ENCODE measurements at regions not wholly inside any gene's neighbourhood (a gene's known extent, or its start where the extent isn't known, plus 50 kb on each side); places are given as distances from the start of the nearest gene placed in this dataset.

GRCh38 chr18:30034818-30035217 lies 1007.7 kb downstream of the DSC3 start:
- H3K79me1 ChIP-seq (ENCODE audit: low read depth, low read length): no peaks in the 10 kb centered on the region

More at GRCh38 chr18:30034818-30035217, 1007.7 kb downstream of the DSC3 start:
- no peaks in the 10 kb centered on the region for H4K20me1 ChIP-seq (replicated peaks in 1 of 2; ENCODE audit: control insufficient read depth in 1 of 2, insufficient read depth in 2 of 2, low read length in 2 of 2)
- H2BK12ac ChIP-seq (ENCODE audit: low read depth, low read length): no peak overlapping the region
- H3K27ac ChIP-seq (ENCODE audit: low read depth, low read length): no peak overlapping the region
- no peaks in the 10 kb centered on the region for H3K23me2 ChIP-seq (ENCODE audit: low read depth, low read length)
- H2AK5ac ChIP-seq (ENCODE audit: low read depth, low read length): no peak overlapping the region
- 88% methylated on average over 3 of the region's 3 CpGs; no CpG with 5 or more reads in 1 of the 2 experiments for WGBS, 2 experiments (ENCODE audit: extremely low coverage in 1 of 2, insufficient coverage in 1 of 2, insufficient read length in 1 of 2, insufficient replicate concordance in 2 of 2, low coverage in 1 of 2, low lambda C conversion rate in 2 of 2, missing lambda C conversion rate in 1 of 2)
- H3K27me3 ChIP-seq (replicated peaks in 1 of 4; ENCODE audit: control insufficient read depth in 3 of 4, extremely low read depth in 1 of 4, insufficient read depth in 3 of 4, low read length in 3 of 4): no peaks in the 10 kb centered on the region
- H2AFZ ChIP-seq (ENCODE audit: low read length): no peak overlapping the region
- H2BK15ac ChIP-seq (ENCODE audit: low read length): no peak overlapping the region
- no peaks in the 10 kb centered on the region for H3K36me3 ChIP-seq (ENCODE audit: control insufficient read depth in 2 of 4, insufficient read depth in 4 of 4, low read length in 3 of 4)
- no peak overlapping the region for H3K4me2 ChIP-seq (ENCODE audit: insufficient read depth in 1 of 2, low read depth in 2 of 2, low read length in 2 of 2)
- peaks cover 15 to 17% of the 10 kb centered on the region in 2 experiments for H3K9me3 ChIP-seq (ENCODE audit: insufficient read depth in 2 of 2, low read depth in 1 of 2, low read length in 1 of 2)
- no peak overlapping the region for H3K18ac ChIP-seq (ENCODE audit: extremely low read depth, low read length)
- no peak overlapping the region for H3K4ac ChIP-seq (replicated peaks; ENCODE audit: insufficient read length, low read depth, low read length)
- H3K4me3 ChIP-seq (ENCODE audit: extremely low read depth in 1 of 4, insufficient read depth in 2 of 4, low read depth in 3 of 4, low read length in 4 of 4): no peak overlapping the region
- H4K5ac ChIP-seq (ENCODE audit: insufficient read length, low read depth, low read length): no peak overlapping the region
- DNase-seq (ENCODE audit: low read depth in 1 of 2, low spot score in 2 of 2) (no peak), FAIRE-seq (no peak)
- no peak for TF ChIP-seq CBX8 (IDR thresholded peaks at IDR 0.05; ENCODE audit: borderline replicate concordance, low read depth, low read length)
- no peak for TF ChIP-seq KDM4A (IDR thresholded peaks at IDR 0.05; ENCODE audit: low read depth, low read length, severe bottlenecking)
- no peak overlapping the region for H3K56ac ChIP-seq (replicated peaks; ENCODE audit: insufficient read length, low read depth, low read length)
- no peak overlapping the region for H3K23ac ChIP-seq (ENCODE audit: insufficient read length)
- H3K9ac ChIP-seq (replicated peaks in 1 of 4; ENCODE audit: extremely low read depth in 1 of 4, low read depth in 3 of 4, low read length in 3 of 4): no peak overlapping the region
- no peak overlapping the region for H2BK120ac ChIP-seq (replicated peaks; ENCODE audit: low read depth, low read length)
- H2BK20ac ChIP-seq (ENCODE audit: low read length): no peak overlapping the region
- ChIA-PET CTCF (ENCODE audit: partially characterized antibody) (interaction anchor here (1.6 kb wide), 1 partner anchor 15 kb away, joined by 4 read pairs; no protein-coding TSS in a partner anchor), POLR2A (ENCODE audit: partially characterized antibody) (no interaction called here)
- no peak overlapping the region for H4K8ac ChIP-seq (ENCODE audit: extremely low read depth, insufficient read depth, low read length)
- H3K4me1 ChIP-seq (replicated peaks in 1 of 4; ENCODE audit: control insufficient read depth in 3 of 4, insufficient read depth in 4 of 4, low read length in 3 of 4): no peaks in the 10 kb centered on the region
- H4K91ac ChIP-seq (replicated peaks; ENCODE audit: insufficient read length, low read length): no peak overlapping the region
- no peak overlapping the region for H3K14ac ChIP-seq (ENCODE audit: insufficient read length)
- no peaks in the 10 kb centered on the region for H3K79me2 ChIP-seq (ENCODE audit: control insufficient read depth in 1 of 2, insufficient read depth in 2 of 2, low read length in 2 of 2)
- H2BK5ac ChIP-seq (ENCODE audit: low read depth, low read length): no peak overlapping the region
